ENCODE measurements at regions not wholly inside any gene's neighbourhood (a gene's known extent, or its start where the extent isn't known, plus 50 kb on each side); places are given as distances from the start of the nearest gene placed in this dataset.

DNA sequence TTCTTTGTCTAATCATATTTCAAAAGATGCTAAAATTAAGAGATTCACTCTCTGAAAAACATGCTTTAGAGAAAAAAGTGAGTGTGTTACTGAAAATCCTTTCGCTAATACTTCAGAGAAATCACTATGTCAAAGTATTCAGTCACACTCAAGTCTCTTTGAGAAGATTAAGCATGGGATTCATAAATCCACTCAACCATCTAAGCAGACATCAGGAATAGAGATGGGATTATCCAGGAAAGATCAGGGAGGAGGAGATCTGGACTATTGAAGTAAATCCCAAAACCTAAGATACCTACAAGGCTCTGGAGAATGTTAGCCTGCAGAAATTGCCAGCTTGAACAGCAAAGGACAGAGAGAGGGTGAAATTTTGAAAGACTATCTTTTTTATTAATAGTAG, 317.2 kb upstream of the ACO1 start:
- Mint-ChIP-seq H3K27me3 (ENCODE audit: low read depth) (no peaks in the 10 kb centered on the region), H3K4me3 (no peak overlapping the region), H3K9me3 (peaks cover 3% of the 10 kb centered on the region), H3K27ac (no peak overlapping the region), H3K4me1 (no peaks in the 10 kb centered on the region), H3K36me3 (ENCODE audit: low read depth) (no peaks in the 10 kb centered on the region)
- TF ChIP-seq, protein P1, sequence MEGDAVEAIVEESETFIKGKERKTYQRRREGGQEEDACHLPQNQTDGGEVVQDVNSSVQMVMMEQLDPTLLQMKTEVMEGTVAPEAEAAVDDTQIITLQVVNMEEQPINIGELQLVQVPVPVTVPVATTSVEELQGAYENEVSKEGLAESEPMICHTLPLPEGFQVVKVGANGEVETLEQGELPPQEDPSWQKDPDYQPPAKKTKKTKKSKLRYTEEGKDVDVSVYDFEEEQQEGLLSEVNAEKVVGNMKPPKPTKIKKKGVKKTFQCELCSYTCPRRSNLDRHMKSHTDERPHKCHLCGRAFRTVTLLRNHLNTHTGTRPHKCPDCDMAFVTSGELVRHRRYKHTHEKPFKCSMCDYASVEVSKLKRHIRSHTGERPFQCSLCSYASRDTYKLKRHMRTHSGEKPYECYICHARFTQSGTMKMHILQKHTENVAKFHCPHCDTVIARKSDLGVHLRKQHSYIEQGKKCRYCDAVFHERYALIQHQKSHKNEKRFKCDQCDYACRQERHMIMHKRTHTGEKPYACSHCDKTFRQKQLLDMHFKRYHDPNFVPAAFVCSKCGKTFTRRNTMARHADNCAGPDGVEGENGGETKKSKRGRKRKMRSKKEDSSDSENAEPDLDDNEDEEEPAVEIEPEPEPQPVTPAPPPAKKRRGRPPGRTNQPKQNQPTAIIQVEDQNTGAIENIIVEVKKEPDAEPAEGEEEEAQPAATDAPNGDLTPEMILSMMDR (IDR thresholded peaks at IDR 0.05; ENCODE audit: unreplicated experiment in 3 of 3), result no peak

DNA sequence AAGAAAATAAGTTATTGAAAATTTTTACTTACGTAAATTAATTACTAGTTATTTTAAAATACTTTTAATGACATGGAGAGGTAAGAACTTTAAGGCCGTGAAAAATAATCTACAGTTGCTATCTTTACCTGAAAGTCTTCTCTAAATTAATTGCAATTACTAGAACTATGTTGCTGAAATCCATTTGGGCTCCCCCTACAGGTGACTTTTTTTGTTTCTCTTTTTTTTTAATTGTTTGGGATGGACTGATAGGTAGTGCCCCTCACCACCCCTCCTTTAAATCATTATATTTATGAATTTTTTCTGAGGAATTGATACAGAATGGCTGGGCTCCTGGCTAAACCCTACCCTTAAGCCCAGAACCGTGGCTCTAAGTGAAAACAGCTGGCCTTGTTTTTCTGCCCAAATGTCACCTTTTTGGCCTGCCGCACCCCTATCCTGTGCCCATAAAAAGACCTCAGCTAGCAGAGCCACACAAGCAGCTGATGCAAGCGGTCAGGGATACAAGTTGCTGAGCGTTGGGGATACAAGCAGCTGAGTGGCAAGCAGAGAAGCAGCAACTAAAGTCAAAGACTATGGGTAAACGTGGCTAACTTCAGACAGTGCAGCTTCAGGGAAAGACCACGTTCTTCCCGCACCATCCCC, 315.2 kb upstream of the ACO1 start:
- no peak overlapping the region for H3K4me3 Mint-ChIP-seq
- TF ChIP-seq, protein P1 (IDR thresholded peaks at IDR 0.05; ENCODE audit: unreplicated experiment in 3 of 3), result peak in 1 of 3 experiments; percentile 33
- no peaks in the 10 kb centered on the region for H3K9me3 Mint-ChIP-seq
- no peaks in the 10 kb centered on the region for H3K27me3 Mint-ChIP-seq (ENCODE audit: low read depth)
- H3K36me3 Mint-ChIP-seq (ENCODE audit: low read depth), result no peaks in the 10 kb centered on the region
- H3K27ac Mint-ChIP-seq, result no peak overlapping the region
- H3K4me1 Mint-ChIP-seq, result no peaks in the 10 kb centered on the region

DNA sequence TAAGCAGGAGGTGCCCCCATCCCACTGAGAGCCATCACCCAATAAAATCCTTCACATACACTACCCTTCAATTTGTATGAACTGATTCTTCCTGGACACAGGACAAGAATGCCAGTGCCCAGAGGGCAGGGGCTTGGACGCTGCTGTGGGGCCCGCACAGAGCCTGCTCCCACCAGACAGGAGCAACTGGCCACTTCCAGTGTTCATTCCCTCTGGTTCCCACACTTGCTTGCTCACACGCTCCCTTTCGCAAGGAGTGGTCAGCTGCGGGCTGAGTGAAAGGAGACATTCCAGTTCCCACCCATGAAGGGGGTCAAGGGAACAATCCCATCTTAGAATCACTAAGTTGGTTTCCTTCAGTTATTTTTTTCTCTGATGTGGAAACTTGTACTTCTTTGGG, 314.5 kb upstream of the ACO1 start:
- H3K36me3 Mint-ChIP-seq (ENCODE audit: low read depth), result no peaks in the 10 kb centered on the region
- H3K4me3 Mint-ChIP-seq, result no peak overlapping the region
- no peaks in the 10 kb centered on the region for H3K4me1 Mint-ChIP-seq
- H3K9me3 Mint-ChIP-seq, result peaks cover 4% of the 10 kb centered on the region
- TF ChIP-seq, protein P1 (IDR thresholded peaks at IDR 0.05; ENCODE audit: unreplicated experiment in 3 of 3), result no peak
- H3K27me3 Mint-ChIP-seq (ENCODE audit: low read depth), result no peaks in the 10 kb centered on the region
- no peak overlapping the region for H3K27ac Mint-ChIP-seq

DNA sequence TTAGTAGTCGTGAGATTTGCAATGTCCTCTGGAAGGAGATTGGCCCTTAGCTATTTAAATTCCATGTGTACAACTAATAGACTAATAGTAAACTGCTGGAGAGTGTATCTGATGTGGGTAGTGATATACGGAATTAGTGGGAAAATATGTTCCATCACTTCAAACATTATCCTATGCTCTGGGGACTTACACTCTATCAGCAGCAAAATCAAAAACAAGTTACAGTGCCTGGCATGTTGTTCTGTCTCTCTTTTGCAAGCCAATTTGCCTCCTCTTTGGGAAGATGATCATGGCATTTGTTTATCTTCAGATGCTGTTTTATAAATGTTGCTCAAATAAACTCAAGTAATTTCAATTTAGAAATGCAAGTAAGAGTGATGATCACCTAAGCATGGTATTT, 311.9 kb upstream of the ACO1 start:
- no peak overlapping the region for H3K27ac Mint-ChIP-seq
- H3K4me1 Mint-ChIP-seq, result no peaks in the 10 kb centered on the region
- no peaks in the 10 kb centered on the region for H3K36me3 Mint-ChIP-seq (ENCODE audit: low read depth)
- no peak overlapping the region for H3K4me3 Mint-ChIP-seq
- H3K9me3 Mint-ChIP-seq, result peaks cover 7% of the 10 kb centered on the region
- TF ChIP-seq, protein P1 (IDR thresholded peaks at IDR 0.05; ENCODE audit: unreplicated experiment in 3 of 3), result no peak
- no peaks in the 10 kb centered on the region for H3K27me3 Mint-ChIP-seq (ENCODE audit: low read depth)

DNA sequence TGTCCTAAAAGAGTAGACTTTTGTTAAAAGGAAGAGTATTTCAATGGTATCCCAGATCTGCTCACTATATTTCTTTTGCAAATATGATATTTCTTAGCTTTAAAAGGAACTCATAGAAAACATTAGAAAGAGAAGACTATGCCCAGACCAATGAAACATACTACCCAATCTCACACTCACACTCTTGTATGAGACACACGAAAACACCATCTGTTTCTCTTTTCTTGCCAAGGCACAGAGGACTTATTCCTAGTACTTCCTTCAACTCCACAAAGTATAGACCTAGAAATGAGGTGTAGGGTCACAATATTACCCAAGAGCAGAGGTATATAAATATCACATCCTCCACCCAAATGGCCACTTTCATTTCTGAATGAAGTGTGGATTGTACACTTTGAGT, 292.4 kb upstream of the ACO1 start:
- Mint-ChIP-seq H3K9me3 (peaks cover 3% of the 10 kb centered on the region), H3K27ac (no peak overlapping the region), H3K4me1 (no peaks in the 10 kb centered on the region), H3K4me3 (no peak overlapping the region), H3K36me3 (ENCODE audit: low read depth) (no peaks in the 10 kb centered on the region), H3K27me3 (ENCODE audit: low read depth) (no peaks in the 10 kb centered on the region)
- TF ChIP-seq, protein P1 (IDR thresholded peaks at IDR 0.05; ENCODE audit: unreplicated experiment in 3 of 3), result no peak

DNA sequence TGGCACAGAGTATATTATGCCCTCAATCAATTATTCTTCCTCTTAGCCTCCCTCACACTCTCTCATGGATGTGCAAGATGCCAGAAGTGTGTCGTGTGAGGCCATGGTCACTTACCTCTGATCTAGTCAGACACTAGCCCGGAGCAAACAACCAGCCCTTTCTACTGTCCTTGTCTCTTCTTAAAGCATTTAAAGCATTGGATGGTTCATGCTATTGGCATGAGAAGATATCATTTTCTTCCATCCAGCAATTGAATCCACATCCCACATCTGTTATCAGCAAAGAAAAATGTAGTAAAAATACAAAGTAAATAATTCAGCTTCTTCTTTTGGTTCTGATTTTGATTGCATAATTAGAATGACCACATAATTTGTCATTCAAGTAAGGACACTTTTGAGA, 267.2 kb upstream of the ACO1 start:
- H3K9me3 Mint-ChIP-seq, result no peaks in the 10 kb centered on the region
- no peak overlapping the region for H3K27ac Mint-ChIP-seq
- no peaks in the 10 kb centered on the region for H3K36me3 Mint-ChIP-seq (ENCODE audit: low read depth)
- no peaks in the 10 kb centered on the region for H3K4me1 Mint-ChIP-seq
- no peaks in the 10 kb centered on the region for H3K27me3 Mint-ChIP-seq (ENCODE audit: low read depth)
- no peak overlapping the region for H3K4me3 Mint-ChIP-seq
- TF ChIP-seq, protein P1 (IDR thresholded peaks at IDR 0.05; ENCODE audit: unreplicated experiment in 3 of 3), result no peak
